Hepatocyte (in vitro differentiated cells): ENCODE measurements at regions not wholly inside any gene's neighbourhood (a gene's known extent, or its start where the extent isn't known, plus 50 kb on each side); places are given as distances from the start of the nearest gene placed in this dataset.
"Not testable (repeated sequence)": the region's sequence is repeated elsewhere in the genome, so short reads cannot be mapped to it uniquely, and the experiment has no call there.

Experiments used
- DNase-seq: peaks from one replicate; pipeline ENCODE4 v3.0.0-alpha.2; 2016; ENCODE audit warnings: low spot score
- H2AFZ ChIP-seq: fragments of 200-600 bp; sonication (generic); 2 replicates; pipeline ENCODE4 v1.6.0; 2016; ENCODE audit warnings: antibody characterized with exemption, mild to moderate bottlenecking
- H3K27ac ChIP-seq: fragments of 200-600 bp; sonication (generic); 2 replicates; pipeline ENCODE4 v1.5.1; 2016; ENCODE audit warnings: mild to moderate bottlenecking
- H3K27me3 ChIP-seq: fragments of 200-600 bp; sonication (generic); 2 replicates; pipeline ENCODE4 v1.6.1; 2016
- H3K36me3 ChIP-seq: fragments of 200-600 bp; sonication (generic); replicated peaks from 2 replicates; pipeline ENCODE4 v1.5.1; 2016; ENCODE audit warnings: low read depth; ENCODE audit not compliant: insufficient read depth
- H3K4me1 ChIP-seq: fragments of 200-600 bp; sonication (generic); 2 replicates; pipeline ENCODE4 v1.5.1; 2016; ENCODE audit warnings: mild to moderate bottlenecking, moderate library complexity; ENCODE audit not compliant: insufficient read depth
- H3K4me2 ChIP-seq: fragments of 200-600 bp; sonication (generic); 2 replicates; pipeline ENCODE4 v1.6.0; 2016
- H3K4me3 ChIP-seq: fragments of 200-600 bp; sonication (generic); 2 replicates; pipeline ENCODE4 v1.5.1; 2016; ENCODE audit warnings: mild to moderate bottlenecking
- H3K79me2 ChIP-seq: fragments of 200-600 bp; sonication (generic); 2 replicates; pipeline ENCODE4 v1.6.0; 2017; ENCODE audit warnings: mild to moderate bottlenecking
- H3K9me2 ChIP-seq: fragments of 200-600 bp; sonication (generic); replicated peaks from 2 replicates; pipeline ENCODE4 v1.6.0; 2017; ENCODE audit warnings: mild to moderate bottlenecking; ENCODE audit not compliant: insufficient read depth
- H3K9me3 ChIP-seq: fragments of 200-600 bp; sonication (generic); 2 replicates; pipeline ENCODE4 v1.5.1; 2016; ENCODE audit warnings: low read depth, mild to moderate bottlenecking
- H4K20me1 ChIP-seq: fragments of 200-600 bp; sonication (generic); 2 replicates; pipeline ENCODE4 v1.6.0; 2016; ENCODE audit warnings: mild to moderate bottlenecking; ENCODE audit not compliant: insufficient read depth, poor library complexity, severe bottlenecking
- EZH2 ChIP-seq: fragments of 200-600 bp; sonication (generic); IDR thresholded peaks from 2 replicates; pipeline ENCODE4 v1.6.1; 2016; ENCODE audit warnings: antibody characterized with exemption, mild to moderate bottlenecking, borderline replicate concordance
- EZH2phosphoT487 ChIP-seq: fragments of 200-600 bp; sonication (generic); IDR thresholded peaks from one replicate; pipeline ENCODE4 v1.6.1; 2018; ENCODE audit warnings: antibody characterized with exemption, mild to moderate bottlenecking, low read depth, moderate library complexity; ENCODE audit not compliant: unreplicated experiment, severe bottlenecking
- WGBS: methylation state at CpG from one replicate; pipeline ENCODE4 v1.1.6; 2016; ENCODE audit warnings: low lambda C conversion rate; ENCODE audit errors: missing lambda C conversion rate; 5-methylcytosine and 5-hydroxymethylcytosine counted together
- TF ChIP-seq, protein P1 (sequence below): fragments of 200-600 bp; sonication (generic); IDR thresholded peaks from 2 replicates; pipeline ENCODE4 v1.5.1; 2016; ENCODE audit warnings: antibody characterized with exemption, mild to moderate bottlenecking; ENCODE audit not compliant: poor library complexity

- Histone ChIP-seq H4K20me1 (no peaks in the 10 kb centered on the region), H3K27me3 (no peaks in the 10 kb centered on the region), H3K4me1 (no peaks in the 10 kb centered on the region), H3K4me3 (no peak overlapping the region), H3K9me3 (no peaks in the 10 kb centered on the region), H2AFZ (no peak overlapping the region), H3K9me2 (no peaks in the 10 kb centered on the region), H3K36me3 (no peaks in the 10 kb centered on the region), H3K27ac (no peak overlapping the region), H3K4me2 (no peak overlapping the region), H3K79me2 (no peaks in the 10 kb centered on the region)
- 73% methylated on average over 2 of the region's 2 CpGs for WGBS
- DNase-seq = no peak
- TF ChIP-seq EZH2 = no peak
- TF ChIP-seq, protein P1, sequence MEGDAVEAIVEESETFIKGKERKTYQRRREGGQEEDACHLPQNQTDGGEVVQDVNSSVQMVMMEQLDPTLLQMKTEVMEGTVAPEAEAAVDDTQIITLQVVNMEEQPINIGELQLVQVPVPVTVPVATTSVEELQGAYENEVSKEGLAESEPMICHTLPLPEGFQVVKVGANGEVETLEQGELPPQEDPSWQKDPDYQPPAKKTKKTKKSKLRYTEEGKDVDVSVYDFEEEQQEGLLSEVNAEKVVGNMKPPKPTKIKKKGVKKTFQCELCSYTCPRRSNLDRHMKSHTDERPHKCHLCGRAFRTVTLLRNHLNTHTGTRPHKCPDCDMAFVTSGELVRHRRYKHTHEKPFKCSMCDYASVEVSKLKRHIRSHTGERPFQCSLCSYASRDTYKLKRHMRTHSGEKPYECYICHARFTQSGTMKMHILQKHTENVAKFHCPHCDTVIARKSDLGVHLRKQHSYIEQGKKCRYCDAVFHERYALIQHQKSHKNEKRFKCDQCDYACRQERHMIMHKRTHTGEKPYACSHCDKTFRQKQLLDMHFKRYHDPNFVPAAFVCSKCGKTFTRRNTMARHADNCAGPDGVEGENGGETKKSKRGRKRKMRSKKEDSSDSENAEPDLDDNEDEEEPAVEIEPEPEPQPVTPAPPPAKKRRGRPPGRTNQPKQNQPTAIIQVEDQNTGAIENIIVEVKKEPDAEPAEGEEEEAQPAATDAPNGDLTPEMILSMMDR = no peak
- no peak for TF ChIP-seq EZH2phosphoT487
Observed at GRCh38 chrX:92249125-92249524, 469.9 kb downstream of the PCDH11X start.

GRCh38 chrX:92260102-92260501, 480.9 kb downstream of the PCDH11X start:
- Histone ChIP-seq H3K27ac (no peak overlapping the region), H3K4me2 (no peak overlapping the region), H3K27me3 (no peaks in the 10 kb centered on the region), H3K9me2 (no peaks in the 10 kb centered on the region), H3K4me1 (peaks cover 8% of the 10 kb centered on the region), H3K79me2 (no peaks in the 10 kb centered on the region), H4K20me1 (no peaks in the 10 kb centered on the region), H2AFZ (no peak overlapping the region), H3K4me3 (no peak overlapping the region), H3K36me3 (no peaks in the 10 kb centered on the region), H3K9me3 (peaks cover 6% of the 10 kb centered on the region)
- 95% methylated on average over 7 of the region's 7 CpGs for WGBS
- no peak for DNase-seq
- TF ChIP-seq EZH2 = no peak
- no peak for TF ChIP-seq EZH2phosphoT487
- TF ChIP-seq, protein P1 = no peak

DNA sequence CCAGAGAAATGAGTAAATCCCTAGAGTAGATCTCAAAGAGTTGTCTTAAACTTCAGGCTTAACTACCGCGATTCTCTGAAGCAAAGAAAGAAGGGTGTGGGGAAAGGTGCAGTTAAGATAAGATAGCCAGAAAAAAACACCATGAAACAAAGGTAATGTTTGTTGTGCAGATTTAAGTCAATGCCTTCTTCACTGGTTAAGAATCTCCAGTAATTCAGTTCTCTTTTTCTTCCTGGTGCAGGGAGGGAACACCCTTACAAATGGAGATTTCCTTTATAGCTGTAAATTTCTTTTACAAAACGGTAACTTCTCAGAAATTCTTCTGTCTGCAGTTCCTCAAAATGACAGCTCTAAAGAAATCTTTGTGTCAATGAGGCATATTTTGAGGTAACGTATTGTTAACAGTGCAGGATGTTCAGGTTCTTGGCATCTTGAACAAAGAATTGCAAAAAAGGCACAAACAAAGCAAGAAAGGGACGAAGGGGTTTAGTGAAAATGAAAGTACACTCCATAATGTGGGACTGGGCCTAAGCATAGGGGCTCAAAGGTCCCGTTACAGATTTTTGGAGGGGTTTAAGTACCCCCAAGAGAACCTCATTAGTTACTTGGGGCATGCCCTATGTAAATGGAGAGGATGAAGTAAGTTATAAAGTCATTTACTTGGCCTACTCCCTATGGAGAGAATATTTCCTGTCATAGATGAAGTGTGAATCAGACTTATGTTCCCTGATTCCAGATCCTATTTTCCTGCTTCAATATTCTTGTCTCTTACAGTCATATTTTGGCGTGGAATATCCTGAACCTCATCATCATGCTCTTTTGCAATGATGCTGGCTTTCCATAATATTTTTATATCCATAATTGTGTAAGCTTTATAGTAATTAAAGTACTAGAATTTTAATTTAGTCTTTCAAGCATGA, 492.0 kb downstream of the PCDH11X start:
- TF ChIP-seq EZH2phosphoT487 (no peak), EZH2 (no peak)
- TF ChIP-seq, protein P1 = no peak
- peak overlapping the region; percentile 20 for H2AFZ ChIP-seq
- H4K20me1 ChIP-seq = no peaks in the 10 kb centered on the region
- no peak overlapping the region for H3K4me3 ChIP-seq
- H3K9me2 ChIP-seq = no peaks in the 10 kb centered on the region
- no peak for DNase-seq
- no peaks in the 10 kb centered on the region for H3K9me3 ChIP-seq
- H3K27me3 ChIP-seq = no peaks in the 10 kb centered on the region
- peak overlapping the region; percentile 47 for H3K4me2 ChIP-seq
- H3K27ac ChIP-seq = peak overlapping the region; percentile 60
- no peaks in the 10 kb centered on the region for H3K36me3 ChIP-seq
- 33% methylated on average over 7 of the region's 7 CpGs for WGBS
- no peaks in the 10 kb centered on the region for H3K4me1 ChIP-seq
- H3K79me2 ChIP-seq = no peaks in the 10 kb centered on the region

- H2AFZ ChIP-seq, H3K79me2 ChIP-seq, H3K9me2 ChIP-seq, H3K4me3 ChIP-seq, H3K36me3 ChIP-seq, H3K27me3 ChIP-seq, H3K27ac ChIP-seq, H3K4me2 ChIP-seq, H3K9me3 ChIP-seq, H3K4me1 ChIP-seq, H4K20me1 ChIP-seq, DNase-seq: not testable (repeated sequence)
- 97% methylated on average over 7 of the region's 7 CpGs for whole genome bisulfite sequencing
Observed at GRCh38 chrX:92278556-92278955, 499.4 kb downstream of the PCDH11X start.

DNA sequence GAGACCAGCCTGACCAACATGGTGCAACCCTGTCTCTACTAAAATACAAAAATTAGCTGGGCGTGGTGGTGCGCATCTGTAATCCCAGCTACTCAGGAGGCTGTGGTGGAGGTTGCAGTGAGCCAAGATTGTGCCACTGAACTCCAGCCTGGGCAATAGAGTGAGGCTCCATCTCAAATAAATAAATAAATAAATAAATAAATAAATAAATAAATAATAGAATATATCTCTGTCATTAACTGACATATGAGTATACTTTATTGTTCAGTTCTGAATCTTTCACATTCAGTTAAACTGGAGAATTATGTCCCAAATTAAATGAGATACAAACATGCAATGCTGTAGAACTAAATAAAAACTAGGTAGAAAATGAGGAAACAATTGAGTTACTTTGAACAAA, 501.2 kb downstream of the PCDH11X start:
- H3K9me3 ChIP-seq, DNase-seq, H3K4me3 ChIP-seq, H2AFZ ChIP-seq, H3K79me2 ChIP-seq, H3K9me2 ChIP-seq, H3K36me3 ChIP-seq, H3K27ac ChIP-seq, H3K27me3 ChIP-seq, H3K4me1 ChIP-seq, H4K20me1 ChIP-seq, H3K4me2 ChIP-seq: not testable (repeated sequence)
- WGBS = 97% methylated on average over 2 of the region's 2 CpGs
